Urinary bladder (tissue), 3 donors: ENCODE measurements at regions not wholly inside any gene's neighbourhood (a gene's known extent, or its start where the extent isn't known, plus 50 kb on each side); places are given as distances from the start of the nearest gene placed in this dataset.

Source experiments
- DNase-seq: peaks from one replicate; pipeline ENCODE4 v3.0.0-alpha.2; 2015; ENCODE audit errors: extremely low spot score
- H3K27ac ChIP-seq: one replicate; pipeline ENCODE4 v1.5.1; 2013; ENCODE audit warnings: low read depth, mild to moderate bottlenecking, moderate library complexity
- H3K36me3 ChIP-seq: one replicate; pipeline ENCODE4 v1.6.1; 2013; ENCODE audit warnings: mild to moderate bottlenecking, moderate library complexity; ENCODE audit not compliant: insufficient read depth
- H3K4me1 ChIP-seq: one replicate; pipeline ENCODE4 v1.6.1; 2013; ENCODE audit warnings: mild to moderate bottlenecking, moderate library complexity; ENCODE audit not compliant: insufficient read depth
- H3K4me3 ChIP-seq: one replicate; pipeline ENCODE4 v1.5.1; 2013; ENCODE audit warnings: low read depth, low read length
- WGBS: extraction: QIAGEN DNeasy Blood & Tissue Kit; methylation state at CpG from one replicate; pipeline ENCODE4 v1.1.7; 2013; 5-methylcytosine and 5-hydroxymethylcytosine counted together
- donor health status: healthy with polysubstance abuse.
- donor health status: healthy.

- no peak overlapping the region for H3K27ac ChIP-seq
- no peaks in the 10 kb centered on the region for H3K4me1 ChIP-seq
- H3K36me3 ChIP-seq: no peaks in the 10 kb centered on the region
- DNase-seq: no peak
- WGBS: 25% methylated on average over 1 of the region's 1 CpG
- H3K4me3 ChIP-seq: no peak overlapping the region
Observed at GRCh38 chr3:64352639-64352992, 127.3 kb upstream of the PRICKLE2 start.

DNA sequence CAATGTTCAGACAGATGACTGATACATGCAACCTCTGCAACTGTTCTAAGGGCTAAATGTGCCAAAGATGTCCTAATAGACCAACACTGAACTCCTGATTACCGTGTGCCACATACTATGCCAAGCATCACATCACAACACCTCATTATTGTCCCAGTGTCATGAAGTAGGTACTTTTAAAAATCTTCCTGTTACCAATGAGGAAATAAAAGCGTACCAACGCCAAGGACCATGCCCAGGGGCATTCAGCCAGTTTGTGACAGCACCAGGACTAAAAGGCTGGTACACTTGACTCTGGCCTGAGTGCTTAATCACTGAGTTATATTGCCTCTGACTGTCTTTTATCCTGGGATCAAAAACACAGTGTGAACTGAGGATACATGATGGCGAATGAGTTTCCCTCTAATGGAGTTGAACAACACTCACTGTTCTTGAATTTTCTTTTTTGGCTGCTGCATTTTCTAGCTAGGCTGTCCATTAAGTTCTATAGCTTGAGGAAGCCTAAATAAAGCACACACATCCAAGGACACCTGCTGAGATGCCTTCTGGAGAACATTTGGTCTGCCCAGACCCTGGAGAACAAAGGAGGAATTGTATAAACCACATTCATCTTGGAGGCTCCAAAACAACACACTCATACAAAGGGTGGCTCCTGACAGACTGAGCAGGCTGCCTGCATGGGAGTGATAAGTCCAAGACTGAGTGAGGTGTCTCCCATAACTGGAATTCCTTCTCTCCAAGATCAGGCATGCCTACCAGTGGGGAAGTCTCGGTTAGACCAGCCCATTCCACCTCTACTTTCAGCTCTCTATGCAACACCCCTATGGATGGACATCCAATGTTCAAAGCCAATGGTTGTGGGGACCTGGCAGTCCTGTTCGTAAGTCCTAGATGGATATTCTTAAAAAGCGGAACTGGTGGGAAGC, 126.7 kb upstream of the PRICKLE2 start:
- no peak for DNase-seq
- Histone ChIP-seq H3K4me1 (no peaks in the 10 kb centered on the region), H3K4me3 (no peak overlapping the region), H3K27ac (no peak overlapping the region), H3K36me3 (no peaks in the 10 kb centered on the region)
- 59% methylated on average over 7 of the region's 7 CpGs for WGBS

DNA sequence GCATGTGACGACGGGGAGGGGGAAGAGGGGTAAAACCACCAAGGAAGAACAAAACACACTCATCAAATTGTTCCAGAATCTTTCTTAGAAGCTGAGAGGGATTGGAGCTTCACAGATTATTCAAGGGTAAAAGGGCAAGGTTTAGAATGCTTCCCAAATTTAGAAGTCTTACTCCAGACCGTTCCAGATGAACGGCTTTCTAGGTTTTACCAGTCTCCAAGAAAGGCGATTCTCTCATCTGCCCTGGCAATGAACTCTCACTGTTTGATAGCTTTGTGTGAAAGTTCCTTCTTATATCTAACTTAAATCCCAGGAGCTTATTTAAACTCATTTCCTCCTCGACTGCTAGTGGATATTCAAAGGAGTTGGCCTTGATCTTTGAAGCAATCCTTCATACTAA, 124.3 kb upstream of the PRICKLE2 start:
- Histone ChIP-seq H3K36me3 (no peaks in the 10 kb centered on the region), H3K4me1 (peaks cover 3% of the 10 kb centered on the region), H3K4me3 (no peak overlapping the region), H3K27ac (no peak overlapping the region)
- WGBS: 30% methylated on average over 6 of the region's 6 CpGs
- DNase-seq: no peak

GRCh38 chr3:64345371-64345770, 120.1 kb upstream of the PRICKLE2 start:
- no peak for DNase-seq
- no peak overlapping the region for H3K4me3 ChIP-seq
- WGBS: 7% methylated on average over 2 of the region's 2 CpGs
- H3K36me3 ChIP-seq: no peaks in the 10 kb centered on the region
- H3K4me1 ChIP-seq: peaks cover 3% of the 10 kb centered on the region
- H3K27ac ChIP-seq: peak overlapping the region; percentile 40

- Histone ChIP-seq H3K36me3 (no peaks in the 10 kb centered on the region), H3K4me3 (no peak overlapping the region), H3K4me1 (peaks cover 3% of the 10 kb centered on the region), H3K27ac (peak overlapping the region; percentile 44)
- 23% methylated on average over 4 of the region's 4 CpGs for WGBS
- no peak for DNase-seq
Observed at GRCh38 chr3:64344721-64345207, 119.5 kb upstream of the PRICKLE2 start.

GRCh38 chr3:64343689-64344430, 118.6 kb upstream of the PRICKLE2 start:
- Histone ChIP-seq H3K27ac (no peak overlapping the region), H3K4me3 (no peak overlapping the region), H3K4me1 (peaks cover 3% of the 10 kb centered on the region), H3K36me3 (no peaks in the 10 kb centered on the region)
- DNase-seq: no peak
- 38% methylated on average over 8 of the region's 8 CpGs for WGBS

DNA sequence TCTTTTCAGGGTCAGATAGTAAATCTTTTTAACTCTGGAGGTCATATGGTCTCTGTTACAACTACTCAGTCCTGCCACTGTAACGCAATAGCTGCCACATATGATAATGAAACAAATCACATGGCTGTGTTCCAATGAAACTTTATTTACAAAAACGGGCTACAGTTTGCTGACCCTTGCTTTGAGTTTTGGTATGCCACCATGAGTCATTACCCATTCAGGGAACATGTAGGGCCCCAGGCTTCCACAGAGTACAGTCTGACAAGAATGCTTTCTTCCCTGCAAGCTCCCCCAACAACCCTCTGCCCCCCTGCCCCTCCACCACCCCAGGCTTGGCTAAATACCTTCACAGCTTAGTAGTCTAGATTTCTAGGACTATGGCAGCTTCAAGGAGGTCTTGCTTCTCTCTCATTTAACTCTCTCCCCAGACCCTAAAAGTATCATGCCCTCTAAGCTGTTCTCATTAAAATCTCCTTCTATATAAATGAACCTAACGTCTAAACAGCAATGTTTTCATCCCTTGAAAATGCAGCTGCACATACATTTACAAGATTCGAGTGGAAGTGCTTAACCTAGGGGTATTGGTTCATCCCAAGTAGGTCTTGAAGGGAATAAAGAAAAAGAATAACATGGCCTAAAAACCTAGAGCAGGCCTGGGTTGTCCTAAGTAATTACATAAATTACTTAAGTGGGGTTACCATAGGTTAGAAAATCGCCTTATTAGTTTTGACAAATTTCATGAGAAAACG, 117.8 kb upstream of the PRICKLE2 start:
- 50% methylated on average over 6 of the region's 6 CpGs for WGBS
- no peak overlapping the region for H3K4me3 ChIP-seq
- H3K36me3 ChIP-seq: no peaks in the 10 kb centered on the region
- no peak overlapping the region for H3K27ac ChIP-seq
- peaks cover 3% of the 10 kb centered on the region for H3K4me1 ChIP-seq
- no peak for DNase-seq

DNA sequence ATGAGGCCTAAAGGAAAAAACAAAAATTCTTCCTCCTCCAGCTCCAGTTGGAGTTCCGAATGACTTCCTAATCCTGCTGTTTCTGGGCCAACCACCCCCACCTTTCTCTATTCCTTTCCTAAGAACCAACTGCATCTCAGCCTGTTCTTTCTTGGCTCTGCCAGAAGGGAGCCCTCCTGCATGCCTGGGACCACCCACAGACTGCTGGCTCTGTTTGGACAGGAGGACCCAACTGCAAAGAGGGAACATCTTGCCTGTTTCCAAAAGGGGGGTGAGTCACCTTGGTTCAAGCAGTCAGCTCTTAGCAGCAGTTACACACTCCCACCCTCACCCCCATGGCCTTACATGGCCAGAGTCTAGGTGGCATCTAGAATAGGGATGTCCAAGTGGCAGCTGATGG, 116.0 kb upstream of the PRICKLE2 start:
- Histone ChIP-seq H3K36me3 (no peaks in the 10 kb centered on the region), H3K27ac (no peak overlapping the region), H3K4me3 (no peak overlapping the region), H3K4me1 (peaks cover 3% of the 10 kb centered on the region)
- DNase-seq: no peak
- 24% methylated on average over 1 of the region's 1 CpG for WGBS

- no peak overlapping the region for H3K27ac ChIP-seq
- no peak for DNase-seq
- H3K36me3 ChIP-seq: no peaks in the 10 kb centered on the region
- peaks cover 3% of the 10 kb centered on the region for H3K4me1 ChIP-seq
- no peak overlapping the region for H3K4me3 ChIP-seq
- whole genome bisulfite sequencing: 29% methylated on average over 11 of the region's 11 CpGs
Observed at GRCh38 chr3:64340641-64341101, 115.4 kb upstream of the PRICKLE2 start.

DNA sequence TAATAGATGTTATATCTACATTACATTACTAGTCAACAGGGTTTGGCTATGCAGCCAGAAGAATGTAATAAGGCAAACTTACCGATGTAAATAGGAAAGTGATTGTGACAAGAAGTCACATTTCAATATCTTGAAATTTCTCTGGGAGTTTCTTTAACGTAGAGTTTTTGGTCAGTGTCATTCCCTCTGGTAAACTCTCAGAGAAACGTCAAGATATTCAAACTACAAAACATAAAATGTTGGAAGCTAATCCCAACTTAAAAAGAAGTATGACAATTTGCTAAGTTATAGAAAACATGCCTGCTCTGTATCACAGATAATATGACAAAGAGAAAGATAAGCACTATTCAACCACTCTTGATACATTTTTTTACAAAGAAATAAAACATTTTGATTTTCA, 111.2 kb upstream of the PRICKLE2 start:
- no peak for DNase-seq
- no peak overlapping the region for H3K4me3 ChIP-seq
- WGBS: 43% methylated on average over 3 of the region's 3 CpGs
- H3K36me3 ChIP-seq: no peaks in the 10 kb centered on the region
- no peak overlapping the region for H3K27ac ChIP-seq
- H3K4me1 ChIP-seq: no peaks in the 10 kb centered on the region

DNA sequence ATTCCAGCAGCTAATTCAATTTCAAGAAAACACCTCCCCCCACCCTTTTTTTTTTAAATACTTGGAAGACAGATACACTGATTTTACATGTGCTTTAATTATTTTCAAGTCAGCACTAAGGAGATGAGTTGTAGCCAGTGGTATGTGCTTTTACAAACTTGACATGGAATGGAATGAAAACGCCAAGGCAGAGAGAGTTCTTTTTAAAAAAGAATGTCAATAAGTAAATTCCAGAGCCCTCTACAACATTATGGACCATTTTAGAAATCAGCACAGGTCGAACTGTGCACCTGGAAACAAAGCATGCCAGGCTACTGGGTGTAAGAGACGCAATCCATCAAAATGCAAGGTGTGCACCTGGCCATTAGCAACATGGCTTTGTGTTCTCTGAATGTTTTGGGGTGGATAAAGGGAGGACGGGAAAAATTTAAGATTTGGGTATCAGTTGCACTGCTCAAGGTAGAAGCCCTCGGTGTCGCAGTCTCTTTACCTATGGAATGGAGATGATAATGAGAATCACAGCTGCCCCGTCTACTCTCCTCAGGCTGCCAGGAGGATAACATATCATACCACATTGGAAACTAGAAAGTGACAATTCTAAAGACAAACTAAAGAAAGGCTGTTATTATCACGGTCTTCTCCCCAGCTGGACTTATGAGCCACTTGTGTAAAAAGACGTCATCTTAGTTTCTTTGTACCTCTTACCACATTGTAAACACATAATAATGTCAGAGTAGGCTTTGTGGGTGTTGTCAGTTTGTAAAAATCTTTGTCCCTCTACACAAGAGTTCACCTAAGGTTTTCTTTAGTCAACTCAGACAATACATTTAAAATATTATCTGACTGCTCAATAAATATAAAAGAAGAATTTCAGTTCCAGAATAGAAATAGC, 107.4 kb upstream of the PRICKLE2 start:
- 65% methylated on average over 9 of the region's 9 CpGs for WGBS
- Histone ChIP-seq H3K4me1 (no peaks in the 10 kb centered on the region), H3K4me3 (no peak overlapping the region), H3K36me3 (no peaks in the 10 kb centered on the region), H3K27ac (no peak overlapping the region)
- DNase-seq: no peak

DNA sequence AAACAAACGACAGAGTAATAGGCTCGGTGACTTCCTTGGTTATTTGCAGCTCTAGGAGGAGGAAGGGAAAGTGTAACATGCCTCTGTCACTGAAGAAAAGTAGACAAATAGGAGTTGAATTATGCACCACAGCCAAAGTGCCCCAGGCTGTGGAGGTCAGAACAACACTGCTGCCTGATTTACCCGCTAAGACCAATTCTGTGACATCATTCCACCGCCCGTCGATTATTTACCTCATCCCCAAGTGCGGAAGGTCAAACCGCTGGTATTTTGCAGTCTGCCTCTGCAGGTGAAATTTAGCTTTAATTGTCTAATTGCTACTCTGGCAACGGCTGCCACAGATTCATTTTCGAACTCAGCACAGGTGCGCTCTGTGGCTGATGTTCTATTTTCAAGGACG, 106.3 kb upstream of the PRICKLE2 start:
- whole genome bisulfite sequencing: 86% methylated on average over 12 of the region's 12 CpGs
- Histone ChIP-seq H3K4me1 (no peaks in the 10 kb centered on the region), H3K27ac (no peak overlapping the region), H3K36me3 (no peaks in the 10 kb centered on the region), H3K4me3 (no peak overlapping the region)
- no peak for DNase-seq

GRCh38 chr3:64329037-64329436, 103.8 kb upstream of the PRICKLE2 start:
- no peak overlapping the region for H3K27ac ChIP-seq
- 83% methylated on average over 3 of the region's 3 CpGs for WGBS
- H3K36me3 ChIP-seq: no peaks in the 10 kb centered on the region
- no peak overlapping the region for H3K4me3 ChIP-seq
- H3K4me1 ChIP-seq: no peaks in the 10 kb centered on the region
- DNase-seq: no peak
